ENCODE measurements at regions not wholly inside any gene's neighbourhood (a gene's known extent, or its start where the extent isn't known, plus 50 kb on each side); places are given as distances from the start of the nearest gene placed in this dataset.

DNA sequence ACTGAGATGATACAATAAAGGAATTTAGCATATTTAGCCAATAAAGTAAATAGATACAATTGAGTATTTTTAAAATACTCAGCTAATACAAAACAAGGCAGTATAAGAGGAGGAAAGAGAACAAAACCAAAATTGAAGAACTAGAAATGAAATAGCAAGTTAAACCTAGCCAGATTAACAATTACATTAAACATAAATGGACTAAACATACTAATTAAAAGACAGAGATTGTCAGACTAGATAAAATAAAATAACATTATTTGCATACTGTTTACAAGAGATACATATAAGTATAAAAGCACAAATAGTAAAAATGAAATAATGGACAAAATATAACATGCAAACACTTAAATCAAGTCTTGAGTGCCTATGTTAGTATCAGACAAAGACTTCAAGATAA is 517.7 kb upstream of the PHF14 start:
- TF ChIP-seq TCF12 (IDR thresholded peaks at IDR 0.05; ENCODE audit: low read depth): no peak
- TF ChIP-seq NFIC (IDR thresholded peaks at IDR 0.05): no peak
- TF ChIP-seq CEBPB (IDR thresholded peaks at IDR 0.05): no peak
- TF ChIP-seq FOXM1 (IDR thresholded peaks at IDR 0.05; ENCODE audit: borderline replicate concordance, low read depth): no peak
- TF ChIP-seq RAD21 (IDR thresholded peaks at IDR 0.05; ENCODE audit: low read depth): no peak
- TF ChIP-seq EGR1 (IDR thresholded peaks at IDR 0.05): no peak
- TF ChIP-seq, protein P1, sequence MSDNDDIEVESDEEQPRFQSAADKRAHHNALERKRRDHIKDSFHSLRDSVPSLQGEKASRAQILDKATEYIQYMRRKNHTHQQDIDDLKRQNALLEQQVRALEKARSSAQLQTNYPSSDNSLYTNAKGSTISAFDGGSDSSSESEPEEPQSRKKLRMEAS (IDR thresholded peaks at IDR 0.05): no peak
- TF ChIP-seq USF1 (IDR thresholded peaks at IDR 0.05): no peak
- no peak for TF ChIP-seq YY1 (IDR thresholded peaks at IDR 0.05; ENCODE audit: low read depth)
- TF ChIP-seq TEAD4 (IDR thresholded peaks at IDR 0.05): no peak
- no peak for TF ChIP-seq EP300 (IDR thresholded peaks at IDR 0.05; ENCODE audit: borderline replicate concordance)
- no peak for TF ChIP-seq CREB1 (IDR thresholded peaks at IDR 0.05; ENCODE audit: low read depth)
- TF ChIP-seq ZBTB7A (IDR thresholded peaks at IDR 0.05; ENCODE audit: low read depth): no peak
- TF ChIP-seq, protein P2, sequence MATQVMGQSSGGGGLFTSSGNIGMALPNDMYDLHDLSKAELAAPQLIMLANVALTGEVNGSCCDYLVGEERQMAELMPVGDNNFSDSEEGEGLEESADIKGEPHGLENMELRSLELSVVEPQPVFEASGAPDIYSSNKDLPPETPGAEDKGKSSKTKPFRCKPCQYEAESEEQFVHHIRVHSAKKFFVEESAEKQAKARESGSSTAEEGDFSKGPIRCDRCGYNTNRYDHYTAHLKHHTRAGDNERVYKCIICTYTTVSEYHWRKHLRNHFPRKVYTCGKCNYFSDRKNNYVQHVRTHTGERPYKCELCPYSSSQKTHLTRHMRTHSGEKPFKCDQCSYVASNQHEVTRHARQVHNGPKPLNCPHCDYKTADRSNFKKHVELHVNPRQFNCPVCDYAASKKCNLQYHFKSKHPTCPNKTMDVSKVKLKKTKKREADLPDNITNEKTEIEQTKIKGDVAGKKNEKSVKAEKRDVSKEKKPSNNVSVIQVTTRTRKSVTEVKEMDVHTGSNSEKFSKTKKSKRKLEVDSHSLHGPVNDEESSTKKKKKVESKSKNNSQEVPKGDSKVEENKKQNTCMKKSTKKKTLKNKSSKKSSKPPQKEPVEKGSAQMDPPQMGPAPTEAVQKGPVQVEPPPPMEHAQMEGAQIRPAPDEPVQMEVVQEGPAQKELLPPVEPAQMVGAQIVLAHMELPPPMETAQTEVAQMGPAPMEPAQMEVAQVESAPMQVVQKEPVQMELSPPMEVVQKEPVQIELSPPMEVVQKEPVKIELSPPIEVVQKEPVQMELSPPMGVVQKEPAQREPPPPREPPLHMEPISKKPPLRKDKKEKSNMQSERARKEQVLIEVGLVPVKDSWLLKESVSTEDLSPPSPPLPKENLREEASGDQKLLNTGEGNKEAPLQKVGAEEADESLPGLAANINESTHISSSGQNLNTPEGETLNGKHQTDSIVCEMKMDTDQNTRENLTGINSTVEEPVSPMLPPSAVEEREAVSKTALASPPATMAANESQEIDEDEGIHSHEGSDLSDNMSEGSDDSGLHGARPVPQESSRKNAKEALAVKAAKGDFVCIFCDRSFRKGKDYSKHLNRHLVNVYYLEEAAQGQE (IDR thresholded peaks at IDR 0.05; ENCODE audit: low read depth): no peak
- TF ChIP-seq TAF1 (IDR thresholded peaks at IDR 0.05; ENCODE audit: low read depth): no peak

DNA sequence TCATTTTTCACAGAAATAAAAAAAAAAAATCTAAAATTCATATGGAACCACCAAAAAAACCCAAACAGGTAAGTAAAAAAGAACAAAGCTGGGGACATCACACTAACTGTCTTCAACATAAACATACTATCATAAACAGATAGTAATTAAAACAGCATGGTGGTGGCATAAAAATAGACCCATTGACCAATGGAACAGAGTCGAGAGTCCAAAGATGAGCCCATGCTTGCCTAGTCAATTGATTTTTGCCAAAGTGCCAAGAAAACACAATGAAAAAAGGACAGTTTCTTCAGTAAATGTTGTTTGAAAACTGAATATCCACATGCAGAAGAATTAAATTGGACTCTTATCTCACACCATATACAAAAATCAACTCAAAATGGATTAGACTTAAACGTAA is 513.2 kb upstream of the PHF14 start:
- TF ChIP-seq CREB1 (IDR thresholded peaks at IDR 0.05; ENCODE audit: low read depth) (no peak), FOXM1 (IDR thresholded peaks at IDR 0.05; ENCODE audit: borderline replicate concordance, low read depth) (no peak), EP300 (IDR thresholded peaks at IDR 0.05; ENCODE audit: borderline replicate concordance) (no peak), YY1 (IDR thresholded peaks at IDR 0.05; ENCODE audit: low read depth) (no peak), ZBTB7A (IDR thresholded peaks at IDR 0.05; ENCODE audit: low read depth) (no peak), TEAD4 (IDR thresholded peaks at IDR 0.05) (no peak), EGR1 (IDR thresholded peaks at IDR 0.05) (no peak), USF1 (IDR thresholded peaks at IDR 0.05) (no peak), RAD21 (IDR thresholded peaks at IDR 0.05; ENCODE audit: low read depth) (no peak), NFIC (IDR thresholded peaks at IDR 0.05) (no peak), TAF1 (IDR thresholded peaks at IDR 0.05; ENCODE audit: low read depth) (no peak), CEBPB (IDR thresholded peaks at IDR 0.05) (no peak), TCF12 (IDR thresholded peaks at IDR 0.05; ENCODE audit: low read depth) (no peak)
- TF ChIP-seq, protein P2 (IDR thresholded peaks at IDR 0.05; ENCODE audit: low read depth): no peak
- TF ChIP-seq, protein P1 (IDR thresholded peaks at IDR 0.05): no peak

DNA sequence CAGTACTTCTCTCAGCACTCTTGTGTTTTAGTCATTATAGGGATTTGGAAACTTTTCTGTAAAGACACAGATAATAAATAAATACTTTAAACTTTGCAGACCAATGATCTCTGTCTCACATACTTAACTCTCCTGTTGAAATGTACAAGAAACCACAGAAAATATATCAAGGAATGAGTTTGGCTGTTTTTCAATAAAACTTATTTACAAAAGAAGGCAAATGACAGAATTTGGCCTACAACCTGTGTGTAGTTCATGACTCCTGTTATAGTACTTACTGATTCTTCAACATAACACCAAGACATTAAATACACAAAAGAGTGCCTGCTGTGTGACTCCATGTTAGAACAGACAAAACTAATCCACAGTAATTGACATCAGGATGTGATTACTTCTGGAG is 510.0 kb upstream of the PHF14 start:
- TF ChIP-seq TAF1 (IDR thresholded peaks at IDR 0.05; ENCODE audit: low read depth) (no peak), ZBTB7A (IDR thresholded peaks at IDR 0.05; ENCODE audit: low read depth) (no peak), YY1 (IDR thresholded peaks at IDR 0.05; ENCODE audit: low read depth) (no peak), FOXM1 (IDR thresholded peaks at IDR 0.05; ENCODE audit: borderline replicate concordance, low read depth) (no peak), CEBPB (IDR thresholded peaks at IDR 0.05) (no peak), EP300 (IDR thresholded peaks at IDR 0.05; ENCODE audit: borderline replicate concordance) (no peak), TEAD4 (IDR thresholded peaks at IDR 0.05) (no peak), NFIC (IDR thresholded peaks at IDR 0.05) (no peak), RAD21 (IDR thresholded peaks at IDR 0.05; ENCODE audit: low read depth) (no peak), EGR1 (IDR thresholded peaks at IDR 0.05) (no peak)
- TF ChIP-seq, protein P1 (IDR thresholded peaks at IDR 0.05): no peak

DNA sequence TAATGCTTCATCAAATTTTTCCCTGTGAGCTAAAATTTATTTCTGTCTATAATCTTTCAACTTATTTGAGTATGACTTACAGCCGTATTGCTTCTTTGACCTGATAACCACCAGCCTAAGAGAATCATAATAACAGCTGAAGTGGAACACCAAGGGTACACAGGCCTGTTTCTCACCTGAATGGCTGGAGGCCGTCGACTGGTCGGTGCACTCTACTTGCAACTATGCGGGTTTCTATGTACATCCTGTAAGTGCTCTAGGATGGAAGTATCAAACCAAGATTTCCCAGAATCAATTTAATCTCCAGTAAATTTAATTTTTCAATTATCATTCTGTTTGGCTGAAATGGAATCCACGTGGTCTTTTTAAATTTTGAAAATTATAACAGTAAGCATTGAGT is 504.8 kb upstream of the PHF14 start:
- TF ChIP-seq USF1 (IDR thresholded peaks at IDR 0.05) (no peak), FOXM1 (IDR thresholded peaks at IDR 0.05; ENCODE audit: borderline replicate concordance, low read depth) (no peak)
- TF ChIP-seq, protein P1 (IDR thresholded peaks at IDR 0.05): no peak

GRCh38 chr7:10469476-10469875 is 504.2 kb upstream of the PHF14 start:
- TF ChIP-seq USF1 (IDR thresholded peaks at IDR 0.05): no peak
- TF ChIP-seq, protein P2 (IDR thresholded peaks at IDR 0.05; ENCODE audit: low read depth): no peak
- TF ChIP-seq ZBTB7A (IDR thresholded peaks at IDR 0.05; ENCODE audit: low read depth): no peak
- no peak for TF ChIP-seq CEBPB (IDR thresholded peaks at IDR 0.05)
- no peak for TF ChIP-seq EP300 (IDR thresholded peaks at IDR 0.05; ENCODE audit: borderline replicate concordance)
- TF ChIP-seq FOXM1 (IDR thresholded peaks at IDR 0.05; ENCODE audit: borderline replicate concordance, low read depth): no peak

Measured in Ishikawa (cell line).